Activated CD8-positive, alpha-beta T cell treated with anti-CD3 and anti-CD28 coated beads for 36 hours (primary cell): ENCODE measurements at regions not wholly inside any gene's neighbourhood (a gene's known extent, or its start where the extent isn't known, plus 50 kb on each side); places are given as distances from the start of the nearest gene placed in this dataset.

Source experiments
- ATAC-seq: fragments of 200-7000 bp; cut with Tn5 transposase; one replicate; pipeline ENCODE4 v1.10.0; 2021; ENCODE audit warnings: mild to moderate bottlenecking, moderate library complexity
- CTCF ChIA-PET: fragments of 350-600 bp; sonication (Branson Sonifier 250); formaldehyde crosslinking; loops from one replicate; lab custom pipeline; 2021; ENCODE audit warnings: antibody characterized with exemption; lab: Charles Lee
- POLR2A ChIA-PET: fragments of 350-600 bp; sonication (Branson Sonifier 250); formaldehyde crosslinking; loops from one replicate; lab custom pipeline; 2021; ENCODE audit warnings: antibody characterized with exemption; lab: Charles Lee
- DNase-seq: peaks from one replicate; pipeline ENCODE4 v3.0.0-alpha.2; 2020
- H3K27ac Mint-ChIP-seq: one replicate; pipeline ENCODE4 v1.8.0; 2021; ENCODE audit warnings: mild to moderate bottlenecking, mixed read lengths
- H3K27me3 Mint-ChIP-seq: one replicate; pipeline ENCODE4 v1.8.0; 2021; ENCODE audit warnings: mixed read lengths
- H3K36me3 Mint-ChIP-seq: one replicate; pipeline ENCODE4 v1.8.0; 2021; ENCODE audit warnings: low read depth, mixed read lengths
- H3K4me1 Mint-ChIP-seq: one replicate; pipeline ENCODE4 v1.8.0; 2021; ENCODE audit warnings: low read depth, mixed read lengths
- H3K4me3 Mint-ChIP-seq: one replicate; pipeline ENCODE4 v1.8.0; 2021; ENCODE audit warnings: mild to moderate bottlenecking, moderate library complexity, mixed read lengths
- H3K9me3 Mint-ChIP-seq: one replicate; pipeline ENCODE4 v1.8.0; 2021; ENCODE audit warnings: mixed read lengths
- intact Hi-C: fragments of 100-400 bp; cut with micrococcal nuclease; formaldehyde crosslinking; loops from one replicate; pipeline ENCODE4 v1.10.0; 2022
- TF ChIP-seq, protein P1 (sequence below): fragments of 200-600 bp; IDR thresholded peaks from one replicate; pipeline ENCODE4 v1.8.0; 2022; ENCODE audit warnings: antibody characterized with exemption, mild to moderate bottlenecking

GRCh38 chr5:143758015-143758414 is 53.9 kb upstream of the HMHB1 start:
- H3K36me3 Mint-ChIP-seq: no peaks in the 10 kb centered on the region

DNA sequence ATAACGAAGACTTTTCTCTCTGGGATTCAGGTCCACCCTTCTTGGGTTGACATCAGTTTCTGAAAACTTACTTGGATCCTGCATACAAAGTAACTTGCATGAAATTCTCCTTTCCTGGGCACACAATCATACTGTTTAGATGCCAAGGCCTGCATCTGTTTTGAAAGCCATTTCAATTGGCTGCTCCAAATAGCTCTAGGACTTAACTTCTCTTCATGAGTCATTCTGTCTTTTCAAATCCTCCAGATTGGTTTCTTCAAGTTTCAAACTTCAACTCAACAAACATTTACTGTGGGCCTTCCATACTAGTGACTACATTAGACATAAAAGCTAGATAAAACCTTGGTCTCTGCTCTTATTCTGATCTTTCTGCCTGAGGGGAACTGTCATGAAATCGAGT is 54.8 kb upstream of the HMHB1 start:
- no peaks in the 10 kb centered on the region for H3K36me3 Mint-ChIP-seq
- H3K27me3 Mint-ChIP-seq: no peaks in the 10 kb centered on the region
- intact Hi-C loops: no loop called here
- ChIA-PET CTCF (interaction anchor here (0.9 to 1.5 kb wide), 3 partner anchors 8 to 48 kb away, joined by 3 to 4 read pairs (median 3); no protein-coding TSS in a partner anchor), POLR2A (no interaction called here)
- TF ChIP-seq, protein P1, sequence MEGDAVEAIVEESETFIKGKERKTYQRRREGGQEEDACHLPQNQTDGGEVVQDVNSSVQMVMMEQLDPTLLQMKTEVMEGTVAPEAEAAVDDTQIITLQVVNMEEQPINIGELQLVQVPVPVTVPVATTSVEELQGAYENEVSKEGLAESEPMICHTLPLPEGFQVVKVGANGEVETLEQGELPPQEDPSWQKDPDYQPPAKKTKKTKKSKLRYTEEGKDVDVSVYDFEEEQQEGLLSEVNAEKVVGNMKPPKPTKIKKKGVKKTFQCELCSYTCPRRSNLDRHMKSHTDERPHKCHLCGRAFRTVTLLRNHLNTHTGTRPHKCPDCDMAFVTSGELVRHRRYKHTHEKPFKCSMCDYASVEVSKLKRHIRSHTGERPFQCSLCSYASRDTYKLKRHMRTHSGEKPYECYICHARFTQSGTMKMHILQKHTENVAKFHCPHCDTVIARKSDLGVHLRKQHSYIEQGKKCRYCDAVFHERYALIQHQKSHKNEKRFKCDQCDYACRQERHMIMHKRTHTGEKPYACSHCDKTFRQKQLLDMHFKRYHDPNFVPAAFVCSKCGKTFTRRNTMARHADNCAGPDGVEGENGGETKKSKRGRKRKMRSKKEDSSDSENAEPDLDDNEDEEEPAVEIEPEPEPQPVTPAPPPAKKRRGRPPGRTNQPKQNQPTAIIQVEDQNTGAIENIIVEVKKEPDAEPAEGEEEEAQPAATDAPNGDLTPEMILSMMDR: no peak
- no peak for DNase-seq
- no peaks in the 10 kb centered on the region for H3K9me3 Mint-ChIP-seq
- H3K27ac Mint-ChIP-seq: no peak overlapping the region
- no peak overlapping the region for H3K4me3 Mint-ChIP-seq
- H3K4me1 Mint-ChIP-seq: no peaks in the 10 kb centered on the region
- no peak for ATAC-seq

More at GRCh38 chr5:143758015-143758414, 53.9 kb upstream of the HMHB1 start:
- POLR2A ChIA-PET: no interaction called here
- no peaks in the 10 kb centered on the region for H3K27me3 Mint-ChIP-seq
- H3K4me3 Mint-ChIP-seq: no peak overlapping the region
- intact Hi-C loops: no loop called here
- no peak for ATAC-seq
- DNase-seq: no peak
- H3K4me1 Mint-ChIP-seq: no peaks in the 10 kb centered on the region
- no peak overlapping the region for H3K27ac Mint-ChIP-seq
- H3K9me3 Mint-ChIP-seq: no peaks in the 10 kb centered on the region
- TF ChIP-seq, protein P1: no peak
- CTCF ChIA-PET: interaction anchor here (0.8 to 1.5 kb wide), 5 partner anchors 8 to 122 kb away, joined by 3 to 4 read pairs (median 3); no protein-coding TSS in a partner anchor

DNA sequence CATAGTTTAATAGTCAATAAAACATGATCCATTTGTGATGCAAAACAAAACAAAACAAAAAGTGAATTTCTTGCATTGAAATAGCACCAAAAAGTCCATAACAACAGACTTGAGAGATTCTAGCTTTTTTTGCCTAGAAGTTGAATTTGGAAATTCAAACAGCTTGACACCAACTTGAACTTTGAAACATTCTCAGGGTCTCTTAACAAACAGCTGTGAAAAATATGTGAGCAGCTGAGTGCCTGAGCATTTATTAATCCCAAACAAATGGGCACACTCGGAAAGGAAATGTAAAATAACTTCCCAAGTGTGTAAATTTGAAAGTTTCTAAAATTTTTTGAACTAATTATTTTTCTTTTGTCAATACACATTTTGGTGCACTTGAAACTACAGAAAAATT is 56.0 kb upstream of the HMHB1 start:
- H3K4me3 Mint-ChIP-seq: no peak overlapping the region
- no peak for DNase-seq
- ChIA-PET POLR2A (no interaction called here), CTCF (no interaction called here)
- H3K27ac Mint-ChIP-seq: no peak overlapping the region
- TF ChIP-seq, protein P1: no peak
- no peaks in the 10 kb centered on the region for H3K9me3 Mint-ChIP-seq
- no peaks in the 10 kb centered on the region for H3K36me3 Mint-ChIP-seq
- no peak for ATAC-seq
- no peaks in the 10 kb centered on the region for H3K27me3 Mint-ChIP-seq
- intact Hi-C loops: no loop called here
- H3K4me1 Mint-ChIP-seq: no peaks in the 10 kb centered on the region

DNA sequence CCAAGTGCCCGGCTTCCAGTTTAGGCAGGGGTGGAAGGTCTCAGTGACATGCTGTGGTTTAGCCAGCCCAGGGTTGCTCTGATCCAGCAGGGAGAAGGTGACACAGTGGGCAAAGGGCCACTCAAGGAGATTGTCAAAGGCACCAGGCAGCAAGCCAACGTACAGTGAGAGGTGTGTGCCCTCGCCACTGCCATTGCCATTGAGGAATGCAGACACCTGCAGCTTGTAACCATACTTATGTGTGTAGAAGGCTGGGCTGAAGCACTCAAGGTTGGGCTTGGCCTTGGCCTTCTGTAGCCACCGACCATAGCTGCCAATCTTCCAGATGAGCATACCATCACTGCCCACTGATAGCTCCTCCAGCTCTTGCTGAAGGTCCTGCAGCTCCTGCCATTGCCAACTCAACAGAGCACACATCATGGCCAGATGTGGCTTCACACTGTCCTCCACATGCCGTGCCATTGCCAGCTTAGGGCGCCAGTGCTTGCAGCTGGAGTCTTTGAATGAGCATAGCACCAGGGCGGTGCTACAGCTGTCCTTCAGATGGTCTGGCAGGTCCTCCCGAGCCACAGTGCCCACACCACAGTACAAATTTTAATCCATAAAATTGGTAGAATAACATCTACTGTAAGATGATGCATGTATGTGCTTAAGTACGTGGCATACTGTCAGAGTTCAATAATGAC is 59.7 kb upstream of the HMHB1 start:
- Mint-ChIP-seq H3K36me3 (no peaks in the 10 kb centered on the region), H3K4me3 (no peak overlapping the region), H3K4me1 (no peaks in the 10 kb centered on the region), H3K27me3 (no peaks in the 10 kb centered on the region), H3K27ac (no peak overlapping the region), H3K9me3 (no peaks in the 10 kb centered on the region)
- DNase-seq: no peak
- ChIA-PET POLR2A (no interaction called here), CTCF (no interaction called here)
- intact Hi-C loops: no loop called here
- no peak for ATAC-seq
- TF ChIP-seq, protein P1: no peak

DNA sequence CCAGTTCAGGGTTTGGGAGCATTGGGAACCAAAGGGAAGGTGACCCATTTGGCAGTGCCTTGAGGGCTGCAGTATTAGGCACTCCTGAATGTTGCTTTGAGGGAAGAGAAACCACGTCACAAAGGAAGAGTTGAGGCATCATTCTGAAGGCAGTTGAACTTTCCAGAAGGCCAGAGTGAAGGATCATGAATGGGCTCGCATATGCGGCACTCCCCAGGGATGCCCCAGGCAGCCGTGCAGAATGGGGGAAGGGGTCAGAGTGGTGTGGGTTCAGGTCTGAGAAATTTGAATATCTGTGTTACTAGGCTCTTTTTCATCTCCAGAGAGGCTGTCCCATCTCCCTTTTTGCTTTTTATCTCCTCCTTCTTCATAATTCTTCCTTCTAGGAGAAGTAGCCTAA is 60.6 kb upstream of the HMHB1 start:
- Mint-ChIP-seq H3K4me1 (no peaks in the 10 kb centered on the region), H3K9me3 (no peaks in the 10 kb centered on the region), H3K36me3 (no peaks in the 10 kb centered on the region), H3K4me3 (no peak overlapping the region), H3K27ac (no peak overlapping the region), H3K27me3 (no peaks in the 10 kb centered on the region)
- TF ChIP-seq, protein P1: no peak
- POLR2A ChIA-PET: no interaction called here
- CTCF ChIA-PET: no interaction called here
- intact Hi-C loops: no loop called here
- DNase-seq (no peak), ATAC-seq (no peak)
